ENCODE measurements at regions not wholly inside any gene's neighbourhood (a gene's known extent, or its start where the extent isn't known, plus 50 kb on each side); places are given as distances from the start of the nearest gene placed in this dataset.

GRCh38 chr5:173781432-173781815 is 106.7 kb upstream of the CPEB4 start:
- DNase-seq (ENCODE audit: low spot score), result no peak

GRCh38 chr5:173781816-173782670 is 106.1 kb upstream of the CPEB4 start:
- DNase-seq (ENCODE audit: low spot score), result peak; percentile 97

GRCh38 chr5:173782671-173783101 is 105.5 kb upstream of the CPEB4 start:
- DNase-seq (ENCODE audit: low spot score), result no peak

GRCh38 chr5:173783371-173783770 is 104.8 kb upstream of the CPEB4 start:
- DNase-seq (ENCODE audit: low spot score), result no peak

- DNase-seq (ENCODE audit: low spot score), result no peak
Measured at GRCh38 chr5:173785400-173785799, 102.7 kb upstream of the CPEB4 start.

GRCh38 chr5:173785866-173786265 is 102.3 kb upstream of the CPEB4 start:
- no peak for DNase-seq (ENCODE audit: low spot score)

GRCh38 chr5:173786286-173787187 is 101.6 kb upstream of the CPEB4 start:
- no peak for DNase-seq (ENCODE audit: low spot score)

- peak; percentile 87 for DNase-seq (ENCODE audit: low spot score)
Measured at GRCh38 chr5:173789031-173789920, 98.9 kb upstream of the CPEB4 start.

- DNase-seq (ENCODE audit: low spot score), result no peak
Measured at GRCh38 chr5:173790177-173790719, 97.9 kb upstream of the CPEB4 start.

GRCh38 chr5:173790836-173791546 is 97.2 kb upstream of the CPEB4 start:
- DNase-seq (ENCODE audit: low spot score), result no peak

GRCh38 chr5:173791878-173792277 is 96.3 kb upstream of the CPEB4 start:
- DNase-seq (ENCODE audit: low spot score), result no peak

- DNase-seq (ENCODE audit: low spot score), result no peak
Measured at GRCh38 chr5:173792781-173793547, 95.2 kb upstream of the CPEB4 start.

- no peak for DNase-seq (ENCODE audit: low spot score)
Measured at GRCh38 chr5:173793648-173794548, 94.3 kb upstream of the CPEB4 start.

- DNase-seq (ENCODE audit: low spot score), result no peak
Measured at GRCh38 chr5:173794901-173795416, 93.2 kb upstream of the CPEB4 start.

- no peak for DNase-seq (ENCODE audit: low spot score)
Measured at GRCh38 chr5:173795601-173796000, 92.5 kb upstream of the CPEB4 start.

GRCh38 chr5:173796721-173797495 is 91.2 kb upstream of the CPEB4 start:
- DNase-seq (ENCODE audit: low spot score), result no peak

GRCh38 chr5:173798127-173798810 is 89.9 kb upstream of the CPEB4 start:
- DNase-seq (ENCODE audit: low spot score), result no peak
